ENCODE measurements at regions not wholly inside any gene's neighbourhood (a gene's known extent, or its start where the extent isn't known, plus 50 kb on each side); places are given as distances from the start of the nearest gene placed in this dataset.

DNA sequence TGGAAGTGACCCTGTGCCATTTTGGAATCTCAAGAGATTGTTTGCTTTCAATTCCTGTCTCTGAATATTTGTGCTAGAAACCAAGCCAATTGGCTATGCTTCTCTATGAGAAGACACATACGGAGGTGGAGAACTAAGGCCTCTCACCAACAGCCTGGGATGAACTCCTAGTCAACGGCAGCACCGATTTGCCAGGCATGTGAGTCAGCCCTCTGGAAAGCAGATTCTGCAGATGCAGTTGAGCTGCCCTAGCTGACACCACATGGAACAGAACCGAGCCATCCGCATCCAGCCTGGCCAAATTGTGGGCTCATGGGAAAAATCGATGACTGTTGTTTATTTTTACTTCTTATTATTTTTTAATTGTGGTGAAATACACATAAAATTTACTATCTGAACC, 58.2 kb upstream of the WDFY3 start:
- TF ChIP-seq CTCF (IDR thresholded peaks at IDR 0.05), result no peak
- TF ChIP-seq POLR2A (IDR thresholded peaks at IDR 0.05), result no peak
